ENCODE measurements at regions not wholly inside any gene's neighbourhood (a gene's known extent, or its start where the extent isn't known, plus 50 kb on each side); places are given as distances from the start of the nearest gene placed in this dataset.
"Not testable (repeated sequence)": the region's sequence is repeated elsewhere in the genome, so short reads cannot be mapped to it uniquely, and the experiment has no call there.

DNA sequence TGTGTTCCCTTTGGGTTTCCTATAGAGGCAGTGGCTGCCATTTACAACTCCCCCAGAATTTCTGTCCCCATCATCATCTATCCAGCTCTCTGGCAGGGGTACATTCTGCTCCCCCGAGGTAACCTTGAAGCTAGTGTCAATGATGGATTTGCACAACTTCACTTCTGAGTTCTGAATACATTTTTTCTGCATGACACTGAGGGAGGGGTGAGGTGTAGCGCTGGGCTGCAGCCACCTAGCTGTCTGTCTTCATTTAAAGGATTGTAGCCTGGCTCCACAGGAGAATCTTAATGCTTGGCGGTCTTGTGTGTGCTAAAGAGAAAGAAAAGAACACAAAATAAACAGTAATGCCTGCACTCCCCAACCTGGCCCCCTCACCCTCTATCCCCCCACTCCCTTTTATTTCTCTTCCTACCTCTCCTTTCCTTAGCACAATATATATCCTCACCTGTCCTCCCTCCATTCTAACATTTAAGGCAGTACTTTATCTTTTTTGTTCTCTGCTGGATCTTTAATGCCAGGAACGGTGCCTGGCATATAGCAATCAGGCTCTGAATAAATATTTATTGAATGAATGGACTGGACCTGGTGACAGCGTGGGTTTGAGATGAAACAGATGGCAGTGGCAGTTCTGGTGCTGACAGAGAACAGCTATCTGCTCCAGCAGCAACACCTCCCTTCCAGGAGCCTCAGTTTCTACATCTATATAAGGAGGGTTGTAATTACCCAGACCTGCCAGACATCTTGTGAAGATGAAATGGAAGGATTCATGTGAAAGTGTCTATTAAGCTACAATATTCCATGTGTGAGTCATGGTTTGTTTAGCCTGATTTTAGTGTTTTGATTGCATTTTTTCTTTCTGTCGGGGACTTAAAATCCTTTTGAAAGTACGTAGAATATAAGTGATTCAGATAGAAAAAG lies 163.5 kb upstream of the CDH11 start:
- no peak for DNase-seq (ENCODE audit: low read depth in 2 of 2)

DNA sequence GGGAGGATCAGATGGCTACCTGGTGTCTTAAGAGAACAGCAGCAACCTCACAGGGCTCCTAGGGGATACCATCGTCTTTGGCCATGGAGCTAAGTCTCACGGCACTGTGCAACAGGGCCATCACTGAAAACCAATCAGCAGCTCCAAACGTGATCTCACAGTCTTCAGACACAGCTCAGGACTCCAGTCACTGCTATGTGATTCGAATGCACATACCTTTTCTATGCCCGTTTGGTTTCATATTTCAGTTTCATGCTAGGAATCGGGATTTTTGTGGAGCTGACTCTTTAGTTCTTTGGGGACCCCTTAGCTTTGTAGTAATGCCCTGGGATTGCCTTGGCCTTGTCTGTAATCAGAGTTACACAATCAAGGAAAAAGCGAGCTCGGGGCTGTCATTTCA lies 162.8 kb upstream of the CDH11 start:
- no peak for DNase-seq (ENCODE audit: low read depth in 2 of 2)

DNA sequence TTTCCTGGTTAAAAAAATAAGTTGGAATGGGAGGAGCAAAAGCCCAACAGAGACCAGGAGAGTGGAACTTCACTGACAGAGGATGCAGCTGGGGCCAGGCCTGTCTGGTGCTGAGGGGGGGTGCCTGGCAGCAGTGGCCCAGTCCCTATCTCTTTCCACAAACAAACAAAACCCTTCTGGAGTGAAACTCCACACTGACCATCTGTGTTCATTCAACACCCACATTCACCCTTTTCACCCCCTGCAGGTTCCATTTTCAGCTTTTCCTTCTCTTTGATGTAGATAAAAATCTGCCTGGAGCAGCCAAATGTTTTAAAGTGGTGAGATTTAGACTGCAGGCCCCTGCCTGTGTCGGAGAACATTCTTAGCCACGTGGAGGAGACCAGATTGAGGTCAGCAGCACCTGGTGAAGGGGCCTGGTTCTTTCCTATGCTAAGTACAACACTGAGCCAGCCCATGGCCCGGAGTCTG lies 161.4 kb upstream of the CDH11 start:
- no peak for DNase-seq (ENCODE audit: low read depth in 2 of 2)

DNA sequence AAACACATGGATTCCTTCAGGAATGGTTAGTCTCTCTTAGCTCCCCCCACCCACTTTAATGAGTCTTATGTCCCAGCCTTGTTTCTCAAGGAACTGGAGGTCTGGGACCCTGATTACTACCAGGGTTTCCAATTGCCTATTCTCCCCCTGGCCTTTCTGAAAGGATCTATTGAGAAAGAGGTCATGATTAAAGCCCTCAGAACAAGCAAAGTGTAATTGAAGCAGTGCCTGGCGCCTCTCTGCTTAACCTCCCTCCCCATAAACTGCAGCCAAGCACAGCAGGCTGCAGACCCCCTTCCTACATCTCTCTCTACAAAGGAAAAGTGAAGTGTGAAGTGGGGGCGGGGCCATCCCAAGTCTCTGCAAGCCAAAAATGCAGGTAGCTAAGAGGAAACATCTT lies 159.7 kb upstream of the CDH11 start:
- no peak for DNase-seq (ENCODE audit: low read depth in 2 of 2)

DNA sequence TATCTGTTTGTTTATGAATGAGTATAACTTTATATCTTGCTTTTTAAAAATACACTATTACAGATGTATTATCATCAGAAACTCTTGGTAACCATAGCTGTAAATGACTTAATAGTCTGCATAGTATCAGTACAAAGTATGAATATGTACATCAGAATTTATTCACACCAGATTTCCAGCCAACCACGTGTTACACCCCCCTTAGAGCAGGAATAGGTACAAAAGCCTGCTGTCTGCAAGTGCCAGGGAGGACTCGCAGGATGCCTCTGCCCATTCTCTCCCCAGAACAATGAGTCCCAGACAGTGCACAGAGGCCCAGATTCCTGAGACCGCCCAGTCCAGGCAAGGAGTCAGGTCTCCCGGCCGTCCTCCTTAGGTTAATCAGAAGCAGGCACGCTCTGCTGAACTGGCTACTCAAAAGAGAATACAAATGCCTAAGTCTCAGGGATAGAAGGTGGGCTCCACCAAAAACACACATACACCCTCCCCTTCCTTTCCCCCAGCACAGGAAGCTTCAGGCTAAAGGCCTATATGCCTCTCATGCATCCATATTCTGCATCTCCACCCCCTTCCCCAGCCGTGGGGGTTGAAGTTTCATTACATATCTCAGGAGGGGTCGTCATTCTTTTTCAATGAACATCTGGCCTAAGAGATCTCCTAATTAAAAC lies 159.1 kb upstream of the CDH11 start:
- no peak for DNase-seq (ENCODE audit: low read depth in 2 of 2)

DNA sequence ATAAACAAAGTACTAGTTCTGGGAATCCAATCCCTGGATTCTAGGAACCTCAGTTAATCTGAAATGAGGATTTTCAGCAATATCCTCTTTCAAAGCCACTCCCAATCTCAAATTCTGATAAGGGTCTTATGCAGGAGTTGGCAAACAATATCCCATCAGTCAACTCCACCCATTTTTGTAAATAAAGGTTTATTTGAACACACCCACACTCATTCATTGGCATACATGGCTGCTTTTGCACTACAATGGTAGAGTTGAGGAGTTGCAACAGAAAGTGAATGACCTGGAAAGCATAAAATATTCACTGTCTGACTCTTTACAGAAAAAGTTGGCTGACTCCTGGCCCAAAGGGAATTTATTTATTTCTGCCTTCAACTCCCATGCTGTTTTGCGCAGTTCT lies 157.7 kb upstream of the CDH11 start:
- DNase-seq (ENCODE audit: low read depth in 2 of 2), result no peak

DNA sequence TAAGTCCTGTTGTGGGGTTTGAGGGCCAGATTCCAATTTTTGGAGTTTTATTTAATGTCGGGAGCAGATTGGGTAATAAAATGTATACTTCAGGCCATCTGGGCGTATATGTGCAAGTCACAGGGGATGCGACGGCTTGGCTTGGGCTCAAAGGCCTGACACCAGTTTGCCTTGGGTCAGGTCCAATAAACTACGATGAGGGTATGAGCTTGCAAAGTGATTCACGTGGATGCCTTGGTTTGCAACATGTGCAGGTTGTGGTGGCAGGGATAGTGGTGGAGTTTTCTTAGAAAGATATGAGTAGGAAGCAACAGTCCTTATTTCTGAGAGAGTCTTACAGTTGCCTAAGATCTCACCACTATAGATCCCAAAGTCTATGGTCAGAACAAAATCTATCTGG lies 157.0 kb upstream of the CDH11 start:
- no peak for DNase-seq (ENCODE audit: low read depth in 2 of 2)

DNA sequence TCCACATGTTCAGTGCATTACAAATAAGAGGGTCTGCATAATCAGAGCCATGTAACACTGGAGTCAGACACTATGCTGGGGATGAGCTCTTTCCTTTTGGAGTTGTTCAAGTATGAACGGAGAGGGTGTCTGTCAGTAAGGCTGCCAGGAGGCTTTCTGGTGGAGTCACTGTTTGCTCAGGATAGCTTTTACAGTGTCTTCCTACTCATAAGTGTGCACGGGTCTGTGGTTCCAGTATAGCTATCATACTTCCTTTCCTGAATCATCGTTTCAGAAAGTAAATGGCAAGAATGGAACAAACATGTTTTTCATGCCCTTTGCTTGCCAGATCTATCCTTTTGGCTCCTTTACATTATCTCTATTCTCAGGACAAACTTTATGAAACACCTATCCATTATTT lies 152.7 kb upstream of the CDH11 start:
- no peak for DNase-seq (ENCODE audit: low read depth in 2 of 2)

DNA sequence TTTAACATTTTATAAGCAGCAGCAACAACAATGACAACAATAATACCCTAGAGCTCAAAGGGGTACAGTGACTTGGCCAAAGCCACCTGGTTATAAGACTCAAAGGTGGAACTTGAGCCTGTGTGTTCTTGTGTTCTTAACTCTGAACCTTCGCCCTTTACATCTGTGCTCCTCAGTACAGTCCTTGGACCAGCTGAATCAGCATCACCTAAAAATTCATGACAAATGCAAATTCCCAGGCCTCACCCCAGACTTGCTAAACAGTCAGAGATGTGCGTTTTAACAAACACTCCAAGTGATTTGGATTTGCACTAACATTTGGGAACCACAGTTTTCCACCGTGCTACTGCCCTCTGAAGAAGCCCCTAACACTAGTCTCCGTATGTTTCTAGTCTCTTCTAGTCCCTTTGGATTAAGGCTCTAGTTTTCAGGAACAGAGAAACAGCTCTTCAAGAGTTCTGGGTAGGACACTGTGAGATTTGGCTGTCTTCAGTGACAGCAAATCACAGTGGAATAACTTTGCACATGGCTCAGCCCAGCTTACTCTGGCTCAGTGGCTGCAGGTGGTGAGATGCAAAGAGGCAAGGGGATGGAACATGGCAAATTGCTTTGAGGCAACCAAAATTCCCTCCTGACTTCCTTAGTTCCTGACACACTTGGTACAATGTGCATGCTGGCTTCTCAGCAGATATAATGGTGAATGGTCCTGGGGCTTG lies 151.0 kb upstream of the CDH11 start:
- DNase-seq (ENCODE audit: low read depth in 2 of 2), result no peak

DNA sequence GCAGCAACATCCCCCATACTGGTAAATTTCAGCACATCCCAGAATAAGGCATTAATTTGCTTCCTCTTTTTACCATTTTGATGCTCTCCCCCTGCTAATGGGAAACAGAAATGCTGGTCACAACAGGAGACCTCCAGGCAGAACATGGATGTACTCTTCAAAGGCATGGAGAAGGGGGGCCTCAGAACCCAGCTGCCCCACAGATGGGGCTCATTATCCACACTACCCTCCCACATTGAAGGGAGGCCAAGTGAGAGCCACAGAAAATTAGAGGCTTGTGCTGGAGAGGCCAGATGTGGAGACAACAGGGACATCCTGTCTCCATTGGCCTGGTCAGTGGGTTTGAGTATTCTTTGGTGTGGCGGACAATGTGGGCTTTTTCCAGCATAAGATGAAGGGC lies 150.1 kb upstream of the CDH11 start:
- no peak for DNase-seq (ENCODE audit: low read depth in 2 of 2)

DNA sequence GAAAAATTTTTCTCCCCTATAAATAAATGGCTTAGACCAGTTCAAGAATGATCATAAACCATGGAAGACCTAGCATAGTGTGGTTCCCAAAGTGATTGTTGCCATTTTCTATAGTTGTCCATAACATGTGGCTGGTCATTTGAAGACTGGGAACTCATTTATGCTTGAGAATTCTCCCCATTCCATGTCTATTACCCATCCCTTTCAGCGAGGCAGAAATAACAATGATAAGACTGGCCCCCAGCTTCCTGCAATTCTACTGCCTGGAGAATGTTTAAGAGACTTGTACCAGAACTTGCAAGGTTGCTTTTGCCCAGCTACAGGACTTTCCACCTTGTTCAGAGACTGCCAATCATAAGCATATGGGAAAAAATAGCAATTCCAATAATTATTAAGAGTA lies 146.5 kb upstream of the CDH11 start:
- no peak for DNase-seq (ENCODE audit: low read depth in 2 of 2)

DNA sequence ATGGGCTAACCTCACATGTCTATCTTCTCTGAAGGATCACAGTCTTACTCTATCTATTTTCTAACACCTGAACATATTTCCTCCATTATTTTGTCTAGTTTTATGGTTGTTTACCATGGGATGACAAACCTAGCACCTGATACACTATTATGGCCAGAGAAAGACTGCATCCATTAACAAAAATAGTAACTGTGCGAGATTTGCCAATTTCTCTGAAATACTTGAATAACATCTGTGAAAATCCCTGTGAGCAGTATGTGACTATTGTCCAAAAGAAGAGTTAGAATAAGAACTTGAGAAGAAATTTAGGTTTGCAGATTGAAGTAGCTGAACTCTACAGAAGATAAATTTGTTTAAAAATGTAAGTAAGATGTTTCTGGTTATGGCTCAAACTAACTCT lies 142.0 kb upstream of the CDH11 start:
- no peak for DNase-seq (ENCODE audit: low read depth in 2 of 2)

DNA sequence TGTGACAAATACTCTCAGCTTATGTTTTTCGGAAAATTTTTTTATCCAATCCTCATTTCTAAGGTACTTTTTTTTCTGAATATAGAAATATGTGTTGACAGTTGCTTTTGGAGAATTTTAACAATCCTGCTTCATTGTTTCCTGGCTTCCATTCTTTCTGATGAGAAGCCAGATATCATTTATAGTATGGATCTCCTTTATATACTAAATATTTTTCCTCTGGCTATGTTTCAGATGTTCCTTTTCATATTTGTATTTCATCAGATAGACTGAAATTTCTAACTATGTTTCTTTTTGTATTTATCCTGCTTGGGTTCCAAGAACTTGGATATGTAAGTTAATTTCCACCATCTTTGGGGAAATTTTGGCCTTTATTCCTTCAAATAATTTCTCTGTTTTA lies 138.9 kb upstream of the CDH11 start:
- DNase-seq (ENCODE audit: low read depth in 2 of 2), result no peak

DNA sequence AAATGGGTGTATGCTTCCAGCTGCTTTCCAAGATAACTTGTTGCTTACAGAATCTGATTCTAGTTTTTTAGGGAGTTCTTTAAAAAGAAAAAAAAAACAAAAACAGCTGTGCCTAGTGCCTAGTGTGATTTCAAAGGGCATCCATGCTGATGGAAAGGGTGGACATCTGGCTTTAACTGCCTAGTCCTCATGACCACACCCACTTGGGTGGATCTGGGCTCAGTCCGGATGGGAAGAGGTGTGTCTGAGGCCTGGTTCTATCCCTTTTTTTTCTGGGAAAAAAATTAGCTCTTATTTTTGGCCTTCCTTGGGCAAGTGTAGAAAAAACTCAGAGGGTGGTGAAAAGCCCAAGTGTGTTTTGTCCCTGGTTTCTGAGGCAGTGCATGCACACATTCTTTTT lies 132.3 kb upstream of the CDH11 start:
- no peak for DNase-seq (ENCODE audit: low read depth in 2 of 2)

DNA sequence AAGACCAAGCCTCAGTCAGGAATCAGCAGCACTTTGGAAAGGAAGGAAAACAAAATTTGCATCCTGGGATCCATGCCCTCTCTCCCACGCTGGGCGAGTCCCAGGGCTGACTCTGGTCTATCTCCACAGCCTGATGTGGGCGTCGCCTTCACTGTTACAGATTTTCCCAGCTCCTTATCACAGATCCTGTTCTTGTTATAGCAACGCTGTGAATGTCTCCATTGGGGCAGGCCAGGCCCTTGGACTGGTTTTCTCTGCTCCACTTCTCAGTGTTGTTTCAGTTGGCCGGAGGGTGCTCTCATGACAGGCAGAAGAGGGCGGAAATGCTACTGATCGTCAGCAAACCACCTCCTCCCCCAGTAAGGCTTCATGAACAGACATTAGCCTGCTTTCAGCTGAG lies 127.9 kb upstream of the CDH11 start:
- no peak for DNase-seq (ENCODE audit: low read depth in 2 of 2)

DNA sequence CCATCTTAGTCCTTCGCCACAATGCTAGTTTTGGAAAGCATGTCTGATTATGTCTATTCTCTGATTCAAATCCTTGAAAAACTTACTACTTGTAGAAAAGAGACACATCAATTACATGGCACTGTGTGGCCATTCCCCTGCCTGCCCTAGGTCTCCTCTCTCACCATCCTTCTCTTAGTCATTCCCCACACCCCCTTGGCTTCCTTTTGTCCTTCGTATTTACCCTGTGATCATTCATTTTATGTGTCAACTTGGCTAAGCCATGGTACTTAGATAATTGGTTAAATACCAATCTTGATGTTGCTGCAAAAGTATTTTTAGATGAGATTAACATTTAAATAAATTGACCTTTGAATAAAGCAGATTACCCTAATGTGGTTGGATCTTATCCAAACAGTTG lies 122.9 kb upstream of the CDH11 start:
- no peak for DNase-seq (ENCODE audit: low read depth in 2 of 2)

DNA sequence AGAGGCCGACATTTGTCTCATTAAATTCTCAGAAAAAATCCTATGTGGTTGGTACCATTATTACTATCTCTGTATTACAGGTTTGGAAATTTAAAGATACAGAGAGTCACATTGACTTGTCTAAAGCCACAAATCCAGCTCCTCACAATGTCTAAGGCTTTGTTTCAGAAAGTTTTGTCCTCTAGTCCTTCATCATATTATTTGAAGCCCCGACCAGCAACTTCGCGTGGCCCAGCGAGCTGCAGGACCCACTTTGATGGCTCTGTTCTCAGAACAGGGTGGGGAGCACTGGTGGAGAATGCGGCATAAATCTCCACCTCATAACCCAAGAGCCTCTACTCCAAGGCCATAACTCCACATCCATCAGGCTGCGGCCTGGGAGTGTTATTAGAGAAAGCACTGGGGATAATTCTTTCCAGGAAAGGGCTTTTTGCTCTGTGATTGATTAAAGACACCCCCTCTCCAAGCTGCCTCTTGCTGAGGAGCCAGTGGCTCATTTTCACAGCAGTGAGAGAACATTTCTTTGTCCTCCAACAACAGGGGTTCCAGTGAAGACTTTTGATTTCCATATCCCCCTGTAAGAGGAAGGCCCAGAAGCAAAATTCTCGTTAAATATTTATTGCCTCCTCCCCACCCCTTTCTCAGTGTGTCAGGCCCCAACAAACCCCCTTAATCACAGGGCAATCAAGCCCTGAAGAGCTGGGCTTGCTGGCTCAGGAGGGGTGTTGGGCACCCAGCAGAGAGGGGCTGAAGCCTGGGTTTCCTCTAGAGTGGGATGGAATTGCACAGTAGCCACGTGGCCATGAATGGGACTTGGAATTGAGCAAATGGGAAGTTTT lies 113.7 kb upstream of the CDH11 start:
- no peak for DNase-seq (ENCODE audit: low read depth in 2 of 2)

DNA sequence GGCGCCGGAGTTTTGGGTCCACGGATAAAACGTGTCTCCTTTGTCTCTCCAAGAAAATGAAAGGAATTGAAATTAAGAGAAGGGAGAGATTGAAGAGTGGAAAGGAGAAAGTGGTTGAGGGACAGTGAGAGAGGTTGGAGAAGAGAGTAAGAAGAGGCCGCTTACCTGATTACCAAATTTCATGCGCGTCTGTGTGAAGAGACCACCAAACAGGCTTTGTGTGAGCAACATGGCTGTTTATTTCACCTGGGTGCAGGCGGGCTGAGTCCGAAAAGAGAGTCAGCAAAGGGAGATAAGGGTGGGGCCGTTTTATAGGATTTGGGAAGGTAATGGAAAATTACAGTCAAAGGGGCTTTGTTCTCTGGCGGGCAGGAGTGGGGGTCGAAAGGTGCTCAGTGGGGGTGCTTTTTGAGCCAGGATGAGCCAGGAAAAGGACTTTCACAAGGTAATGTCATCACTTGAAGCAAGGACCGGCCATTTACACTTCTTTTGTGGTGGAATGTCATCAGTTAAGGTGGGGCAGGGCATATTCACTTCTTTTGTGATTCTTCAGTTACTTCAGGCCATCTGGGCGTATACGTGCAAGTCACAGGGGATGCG lies 113.0 kb upstream of the CDH11 start:
- DNase-seq (ENCODE audit: low read depth in 2 of 2), result not testable (repeated sequence)

DNA sequence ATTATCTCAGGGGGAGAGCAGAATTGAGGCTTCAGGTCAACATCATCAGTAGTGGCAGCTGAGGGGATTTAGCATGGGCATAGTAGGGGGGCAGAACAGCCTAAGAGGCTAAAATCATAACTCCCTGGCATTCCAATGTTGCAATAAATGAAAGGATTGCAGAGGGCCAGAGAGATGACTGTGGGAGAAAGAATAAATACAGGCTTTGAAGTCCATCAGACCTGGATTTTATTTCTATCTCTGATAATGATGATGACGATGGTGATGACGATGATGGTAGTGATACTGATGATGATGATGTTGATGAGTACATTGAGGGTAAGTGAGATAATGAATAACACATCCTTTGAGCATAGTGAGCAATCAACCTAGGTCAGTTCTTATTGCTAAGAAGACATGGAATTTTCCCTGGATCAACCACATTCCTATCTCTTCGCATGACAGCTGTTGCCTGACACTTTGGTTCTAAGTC lies 107.4 kb upstream of the CDH11 start:
- DNase-seq (ENCODE audit: low read depth in 2 of 2), result no peak

DNA sequence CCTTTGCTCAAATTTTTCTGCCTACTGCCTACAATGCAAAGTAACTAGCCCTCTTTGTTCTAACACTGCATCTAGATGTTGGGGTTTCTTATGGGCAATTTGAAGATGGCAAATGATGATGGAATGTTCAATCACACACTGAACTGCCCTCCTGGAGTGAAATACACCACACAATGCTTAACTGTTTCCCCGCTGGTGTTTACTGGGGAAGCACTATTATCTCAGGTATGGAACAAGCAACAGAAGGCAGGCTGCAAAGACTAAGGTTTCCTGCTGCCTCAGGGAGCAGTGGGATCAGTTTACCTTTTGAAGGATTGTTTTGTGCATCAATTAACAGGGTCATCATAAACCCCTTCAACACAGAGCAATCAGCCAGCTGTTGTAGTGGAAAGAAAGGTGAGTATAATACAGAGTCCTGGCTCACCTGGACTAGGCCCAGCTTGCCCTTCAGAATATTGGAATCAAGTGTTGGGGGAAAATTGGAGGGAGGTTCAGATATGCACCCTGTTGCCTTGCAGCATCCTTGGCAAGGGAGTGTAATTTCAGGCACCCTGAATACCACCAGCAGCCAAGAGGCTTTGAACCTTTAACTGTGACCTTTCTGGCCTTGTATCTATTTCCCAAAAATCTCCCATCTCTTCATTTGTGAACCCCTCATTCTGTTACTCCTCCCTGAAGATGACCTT lies 105.4 kb upstream of the CDH11 start:
- DNase-seq (ENCODE audit: low read depth in 2 of 2), result no peak

DNA sequence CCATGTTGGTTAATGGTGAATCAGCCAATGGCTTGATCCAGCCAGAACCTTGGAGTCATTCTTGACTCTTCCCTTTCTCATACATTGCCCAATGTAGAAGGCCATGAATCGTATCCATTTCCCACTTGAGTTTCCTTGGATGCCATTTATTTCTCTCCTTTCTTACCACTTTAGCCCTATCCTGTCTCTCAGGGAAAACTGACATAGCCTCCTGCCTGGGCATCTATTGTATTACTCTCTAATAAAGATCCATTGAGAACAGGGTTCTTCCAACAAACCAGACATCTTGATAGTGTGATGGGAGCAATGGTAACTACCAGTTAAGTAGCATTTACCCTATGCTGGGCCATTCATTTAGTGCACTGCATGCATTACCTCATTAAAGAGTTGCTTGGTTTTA lies 104.2 kb upstream of the CDH11 start:
- no peak for DNase-seq (ENCODE audit: low read depth in 2 of 2)
